Gastrocnemius medialis (tissue), 4 donors: ENCODE measurements at regions not wholly inside any gene's neighbourhood (a gene's known extent, or its start where the extent isn't known, plus 50 kb on each side); places are given as distances from the start of the nearest gene placed in this dataset.

Source experiments
- POLR2A ChIP-seq, 2 donors: fragments of 450-650 bp; IDR thresholded peaks; one replicate each; pipeline ENCODE4 v1.6.1; 2017; ENCODE audit warnings: antibody characterized with exemption in 2 of 2, mild to moderate bottlenecking in 2 of 2, moderate library complexity in 2 of 2
- TF ChIP-seq, protein P1 (sequence below), 5 experiments: fragments of 450-650 bp in 3 of 5; fragments of 200-600 bp in 2 of 5; sonication (generic) in 2 of 5; IDR thresholded peaks in 4 of 5; conservative IDR thresholded peaks in 1 of 5; 1 replicate in 4 of 5; 2 replicates in 1 of 5; pipeline ENCODE4 v1.5.1; 2016 to 2019; ENCODE audit warnings: antibody characterized with exemption in 5 of 5, mild to moderate bottlenecking in 3 of 5, moderate library complexity in 3 of 5

- no peak for TF ChIP-seq POLR2A (IDR thresholded peaks at IDR 0.05)
- TF ChIP-seq, protein P1, sequence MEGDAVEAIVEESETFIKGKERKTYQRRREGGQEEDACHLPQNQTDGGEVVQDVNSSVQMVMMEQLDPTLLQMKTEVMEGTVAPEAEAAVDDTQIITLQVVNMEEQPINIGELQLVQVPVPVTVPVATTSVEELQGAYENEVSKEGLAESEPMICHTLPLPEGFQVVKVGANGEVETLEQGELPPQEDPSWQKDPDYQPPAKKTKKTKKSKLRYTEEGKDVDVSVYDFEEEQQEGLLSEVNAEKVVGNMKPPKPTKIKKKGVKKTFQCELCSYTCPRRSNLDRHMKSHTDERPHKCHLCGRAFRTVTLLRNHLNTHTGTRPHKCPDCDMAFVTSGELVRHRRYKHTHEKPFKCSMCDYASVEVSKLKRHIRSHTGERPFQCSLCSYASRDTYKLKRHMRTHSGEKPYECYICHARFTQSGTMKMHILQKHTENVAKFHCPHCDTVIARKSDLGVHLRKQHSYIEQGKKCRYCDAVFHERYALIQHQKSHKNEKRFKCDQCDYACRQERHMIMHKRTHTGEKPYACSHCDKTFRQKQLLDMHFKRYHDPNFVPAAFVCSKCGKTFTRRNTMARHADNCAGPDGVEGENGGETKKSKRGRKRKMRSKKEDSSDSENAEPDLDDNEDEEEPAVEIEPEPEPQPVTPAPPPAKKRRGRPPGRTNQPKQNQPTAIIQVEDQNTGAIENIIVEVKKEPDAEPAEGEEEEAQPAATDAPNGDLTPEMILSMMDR (IDR thresholded peaks at IDR 0.05 in 4 of 5, conservative IDR thresholded peaks at IDR 0.05 in 1 of 5) = no peak
Measured at GRCh38 chr15:34664418-34664817, 81.0 kb upstream of the GOLGA8B start.
